Tibial nerve (tissue), 4 donors: ENCODE measurements at regions not wholly inside any gene's neighbourhood (a gene's known extent, or its start where the extent isn't known, plus 50 kb on each side); places are given as distances from the start of the nearest gene placed in this dataset.

Experiments
- EP300 ChIP-seq, 2 donors: sonication (generic); formaldehyde crosslinking; IDR thresholded peaks; one replicate each; pipeline ENCODE4 v1.6.1; 2017; ENCODE audit warnings: antibody characterized with exemption in 2 of 2, mild to moderate bottlenecking in 1 of 2
- POLR2A ChIP-seq, 2 donors: fragments of 450-650 bp; IDR thresholded peaks; one replicate each; pipeline ENCODE4 v1.6.1; 2017; ENCODE audit warnings: antibody characterized with exemption in 2 of 2, mild to moderate bottlenecking in 2 of 2, moderate library complexity in 2 of 2
- TF ChIP-seq, protein P1 (sequence below), 5 experiments: fragments of 200-600 bp in 3 of 5; fragments of 450-650 bp in 2 of 5; sonication (generic) in 3 of 5; IDR thresholded peaks; one replicate each; pipeline ENCODE4 v1.5.1; 2016 to 2019; ENCODE audit warnings: antibody characterized with exemption in 5 of 5, mild to moderate bottlenecking in 3 of 5, moderate library complexity in 2 of 5

GRCh38 chr3:135784557-135784956 is 181.0 kb upstream of the PPP2R3A start:
- TF ChIP-seq, protein P1, sequence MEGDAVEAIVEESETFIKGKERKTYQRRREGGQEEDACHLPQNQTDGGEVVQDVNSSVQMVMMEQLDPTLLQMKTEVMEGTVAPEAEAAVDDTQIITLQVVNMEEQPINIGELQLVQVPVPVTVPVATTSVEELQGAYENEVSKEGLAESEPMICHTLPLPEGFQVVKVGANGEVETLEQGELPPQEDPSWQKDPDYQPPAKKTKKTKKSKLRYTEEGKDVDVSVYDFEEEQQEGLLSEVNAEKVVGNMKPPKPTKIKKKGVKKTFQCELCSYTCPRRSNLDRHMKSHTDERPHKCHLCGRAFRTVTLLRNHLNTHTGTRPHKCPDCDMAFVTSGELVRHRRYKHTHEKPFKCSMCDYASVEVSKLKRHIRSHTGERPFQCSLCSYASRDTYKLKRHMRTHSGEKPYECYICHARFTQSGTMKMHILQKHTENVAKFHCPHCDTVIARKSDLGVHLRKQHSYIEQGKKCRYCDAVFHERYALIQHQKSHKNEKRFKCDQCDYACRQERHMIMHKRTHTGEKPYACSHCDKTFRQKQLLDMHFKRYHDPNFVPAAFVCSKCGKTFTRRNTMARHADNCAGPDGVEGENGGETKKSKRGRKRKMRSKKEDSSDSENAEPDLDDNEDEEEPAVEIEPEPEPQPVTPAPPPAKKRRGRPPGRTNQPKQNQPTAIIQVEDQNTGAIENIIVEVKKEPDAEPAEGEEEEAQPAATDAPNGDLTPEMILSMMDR (IDR thresholded peaks at IDR 0.05), result no peak
- TF ChIP-seq POLR2A (IDR thresholded peaks at IDR 0.05) (no peak), EP300 (IDR thresholded peaks at IDR 0.05) (no peak)
